ENCODE measurements at regions not wholly inside any gene's neighbourhood (a gene's known extent, or its start where the extent isn't known, plus 50 kb on each side); places are given as distances from the start of the nearest gene placed in this dataset.

- TF ChIP-seq, protein P1, sequence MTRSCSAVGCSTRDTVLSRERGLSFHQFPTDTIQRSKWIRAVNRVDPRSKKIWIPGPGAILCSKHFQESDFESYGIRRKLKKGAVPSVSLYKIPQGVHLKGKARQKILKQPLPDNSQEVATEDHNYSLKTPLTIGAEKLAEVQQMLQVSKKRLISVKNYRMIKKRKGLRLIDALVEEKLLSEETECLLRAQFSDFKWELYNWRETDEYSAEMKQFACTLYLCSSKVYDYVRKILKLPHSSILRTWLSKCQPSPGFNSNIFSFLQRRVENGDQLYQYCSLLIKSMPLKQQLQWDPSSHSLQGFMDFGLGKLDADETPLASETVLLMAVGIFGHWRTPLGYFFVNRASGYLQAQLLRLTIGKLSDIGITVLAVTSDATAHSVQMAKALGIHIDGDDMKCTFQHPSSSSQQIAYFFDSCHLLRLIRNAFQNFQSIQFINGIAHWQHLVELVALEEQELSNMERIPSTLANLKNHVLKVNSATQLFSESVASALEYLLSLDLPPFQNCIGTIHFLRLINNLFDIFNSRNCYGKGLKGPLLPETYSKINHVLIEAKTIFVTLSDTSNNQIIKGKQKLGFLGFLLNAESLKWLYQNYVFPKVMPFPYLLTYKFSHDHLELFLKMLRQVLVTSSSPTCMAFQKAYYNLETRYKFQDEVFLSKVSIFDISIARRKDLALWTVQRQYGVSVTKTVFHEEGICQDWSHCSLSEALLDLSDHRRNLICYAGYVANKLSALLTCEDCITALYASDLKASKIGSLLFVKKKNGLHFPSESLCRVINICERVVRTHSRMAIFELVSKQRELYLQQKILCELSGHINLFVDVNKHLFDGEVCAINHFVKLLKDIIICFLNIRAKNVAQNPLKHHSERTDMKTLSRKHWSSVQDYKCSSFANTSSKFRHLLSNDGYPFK (CRISPR knock-in tag; IDR thresholded peaks at IDR 0.05; ENCODE audit: borderline replicate concordance): no peak
Observed at GRCh38 chr9:13484186-13484585, 204.7 kb upstream of the MPDZ start (continued).

- no peaks in the 10 kb centered on the region for H3K36me3 ChIP-seq (replicated peaks in 1 of 2; ENCODE audit: control insufficient read depth in 1 of 2, insufficient read depth in 2 of 2, low read length in 2 of 2)
- FAIRE-seq (no peak), ATAC-seq (no peak), DNase-seq (ENCODE audit: low spot score) (no peak)
- H3K27me3 ChIP-seq (ENCODE audit: control insufficient read depth in 1 of 2, insufficient read depth in 2 of 2, low read length in 2 of 2): no peaks in the 10 kb centered on the region
- no peaks in the 10 kb centered on the region for H3K79me2 ChIP-seq (ENCODE audit: insufficient read depth, low read length)
- no TSS peak for BruUV-seq (replicated peaks)
- ChIA-PET CTCF (ENCODE audit: low intra/inter-chr PET ratio, low total read pairs) (no interaction called here), POLR2A (no interaction called here)
- H3K27ac ChIP-seq (ENCODE audit: extremely low read length, insufficient read depth, low read length): no peak overlapping the region
- no peak for TF ChIP-seq ZNF24 (IDR thresholded peaks at IDR 0.05)
- no peak for TF ChIP-seq HDAC2 (CRISPR knock-in tag; IDR thresholded peaks at IDR 0.05)
- TF ChIP-seq KLF6 (CRISPR knock-in tag; IDR thresholded peaks at IDR 0.05): no peak
- TF ChIP-seq, protein P2, sequence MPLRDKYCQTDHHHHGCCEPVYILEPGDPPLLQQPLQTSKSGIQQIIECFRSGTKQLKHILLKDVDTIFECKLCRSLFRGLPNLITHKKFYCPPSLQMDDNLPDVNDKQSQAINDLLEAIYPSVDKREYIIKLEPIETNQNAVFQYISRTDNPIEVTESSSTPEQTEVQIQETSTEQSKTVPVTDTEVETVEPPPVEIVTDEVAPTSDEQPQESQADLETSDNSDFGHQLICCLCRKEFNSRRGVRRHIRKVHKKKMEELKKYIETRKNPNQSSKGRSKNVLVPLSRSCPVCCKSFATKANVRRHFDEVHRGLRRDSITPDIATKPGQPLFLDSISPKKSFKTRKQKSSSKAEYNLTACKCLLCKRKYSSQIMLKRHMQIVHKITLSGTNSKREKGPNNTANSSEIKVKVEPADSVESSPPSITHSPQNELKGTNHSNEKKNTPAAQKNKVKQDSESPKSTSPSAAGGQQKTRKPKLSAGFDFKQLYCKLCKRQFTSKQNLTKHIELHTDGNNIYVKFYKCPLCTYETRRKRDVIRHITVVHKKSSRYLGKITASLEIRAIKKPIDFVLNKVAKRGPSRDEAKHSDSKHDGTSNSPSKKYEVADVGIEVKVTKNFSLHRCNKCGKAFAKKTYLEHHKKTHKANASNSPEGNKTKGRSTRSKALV (CRISPR knock-in tag; IDR thresholded peaks at IDR 0.05): no peak
- TF ChIP-seq REL (CRISPR knock-in tag; conservative IDR thresholded peaks at IDR 0.05): no peak
- no peak for TF ChIP-seq GZF1 (CRISPR knock-in tag; IDR thresholded peaks at IDR 0.05)
- TF ChIP-seq, protein P3, sequence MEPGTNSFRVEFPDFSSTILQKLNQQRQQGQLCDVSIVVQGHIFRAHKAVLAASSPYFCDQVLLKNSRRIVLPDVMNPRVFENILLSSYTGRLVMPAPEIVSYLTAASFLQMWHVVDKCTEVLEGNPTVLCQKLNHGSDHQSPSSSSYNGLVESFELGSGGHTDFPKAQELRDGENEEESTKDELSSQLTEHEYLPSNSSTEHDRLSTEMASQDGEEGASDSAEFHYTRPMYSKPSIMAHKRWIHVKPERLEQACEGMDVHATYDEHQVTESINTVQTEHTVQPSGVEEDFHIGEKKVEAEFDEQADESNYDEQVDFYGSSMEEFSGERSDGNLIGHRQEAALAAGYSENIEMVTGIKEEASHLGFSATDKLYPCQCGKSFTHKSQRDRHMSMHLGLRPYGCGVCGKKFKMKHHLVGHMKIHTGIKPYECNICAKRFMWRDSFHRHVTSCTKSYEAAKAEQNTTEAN (CRISPR knock-in tag; conservative IDR thresholded peaks at IDR 0.05): no peak
- TF ChIP-seq, protein P4, sequence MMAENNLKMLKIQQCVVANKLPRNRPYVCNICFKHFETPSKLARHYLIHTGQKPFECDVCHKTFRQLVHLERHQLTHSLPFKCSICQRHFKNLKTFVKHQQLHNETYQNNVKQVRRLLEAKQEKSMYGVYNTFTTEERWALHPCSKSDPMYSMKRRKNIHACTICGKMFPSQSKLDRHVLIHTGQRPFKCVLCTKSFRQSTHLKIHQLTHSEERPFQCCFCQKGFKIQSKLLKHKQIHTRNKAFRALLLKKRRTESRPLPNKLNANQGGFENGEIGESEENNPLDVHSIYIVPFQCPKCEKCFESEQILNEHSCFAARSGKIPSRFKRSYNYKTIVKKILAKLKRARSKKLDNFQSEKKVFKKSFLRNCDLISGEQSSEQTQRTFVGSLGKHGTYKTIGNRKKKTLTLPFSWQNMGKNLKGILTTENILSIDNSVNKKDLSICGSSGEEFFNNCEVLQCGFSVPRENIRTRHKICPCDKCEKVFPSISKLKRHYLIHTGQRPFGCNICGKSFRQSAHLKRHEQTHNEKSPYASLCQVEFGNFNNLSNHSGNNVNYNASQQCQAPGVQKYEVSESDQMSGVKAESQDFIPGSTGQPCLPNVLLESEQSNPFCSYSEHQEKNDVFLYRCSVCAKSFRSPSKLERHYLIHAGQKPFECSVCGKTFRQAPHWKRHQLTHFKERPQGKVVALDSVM (CRISPR knock-in tag; IDR thresholded peaks at IDR 0.05): no peak
- no peak for TF ChIP-seq MAFF (IDR thresholded peaks at IDR 0.05; ENCODE audit: low read depth, low read length)
- TF ChIP-seq ZBTB46 (CRISPR knock-in tag; IDR thresholded peaks at IDR 0.05; ENCODE audit: borderline replicate concordance): no peak
- intact Hi-C loops (cut with micrococcal nuclease; ENCODE audit: unreplicated experiment): no loop called here
- H3K4me3 ChIP-seq (replicated peaks in 1 of 3; ENCODE audit: insufficient read depth in 1 of 3, low read depth in 2 of 3, low read length in 3 of 3): no peak overlapping the region
- H2AFZ ChIP-seq (ENCODE audit: low read length): no peak overlapping the region
- H3K4me2 ChIP-seq (ENCODE audit: low read depth, low read length): no peak overlapping the region
- no peaks in the 10 kb centered on the region for H4K20me1 ChIP-seq (ENCODE audit: insufficient read depth, low read length)
- H3K9ac ChIP-seq (ENCODE audit: insufficient read depth, low read depth, low read length): no peak overlapping the region
- in situ Hi-C loops (cut with HindIII; ENCODE audit: extremely low pct_ligation_motif_present, low pct_unique_long_range_greater_than_20kb): no loop called here
- H3K4me1 ChIP-seq (ENCODE audit: insufficient read depth, low read length): no peaks in the 10 kb centered on the region
- no peaks in the 10 kb centered on the region for H3K9me3 ChIP-seq (ENCODE audit: low read length)
Observed at GRCh38 chr9:13481274-13481673, 201.8 kb upstream of the MPDZ start.
